ENCODE measurements at regions not wholly inside any gene's neighbourhood (a gene's known extent, or its start where the extent isn't known, plus 50 kb on each side); places are given as distances from the start of the nearest gene placed in this dataset.
"Not testable (repeated sequence)": the region's sequence is repeated elsewhere in the genome, so short reads cannot be mapped to it uniquely, and the experiment has no call there.

GRCh38 chr2:16952805-16953204 is 287.2 kb upstream of the CYRIA start:
- no peak for DNase-seq

- DNase-seq = no peak
Observed at GRCh38 chr2:16952368-16952767, 286.7 kb upstream of the CYRIA start.

GRCh38 chr2:16950436-16950835 is 284.8 kb upstream of the CYRIA start:
- no peak for DNase-seq

- no peak for DNase-seq
Observed at GRCh38 chr2:16948710-16949109, 283.1 kb upstream of the CYRIA start.

- DNase-seq = no peak
Observed at GRCh38 chr2:16948053-16948452, 282.4 kb upstream of the CYRIA start.

- DNase-seq = peak in 1 of 14 donors; percentile 90
Observed at GRCh38 chr2:16943279-16943958, 277.8 kb upstream of the CYRIA start.

GRCh38 chr2:16940214-16940613 is 274.6 kb upstream of the CYRIA start:
- DNase-seq = no peak

- DNase-seq = no peak
Observed at GRCh38 chr2:16939771-16940170, 274.1 kb upstream of the CYRIA start.

- no peak for DNase-seq
Observed at GRCh38 chr2:16933355-16933754, 267.7 kb upstream of the CYRIA start.

GRCh38 chr2:16932826-16933225 is 267.2 kb upstream of the CYRIA start:
- no peak for DNase-seq

- no peak for DNase-seq
Observed at GRCh38 chr2:16931441-16931840, 265.8 kb upstream of the CYRIA start.

GRCh38 chr2:16927398-16927797 is 261.8 kb upstream of the CYRIA start:
- DNase-seq = no peak

- DNase-seq = no peak
Observed at GRCh38 chr2:16925145-16925544, 259.5 kb upstream of the CYRIA start.

GRCh38 chr2:16915341-16915755 is 249.7 kb upstream of the CYRIA start:
- not testable (repeated sequence) for DNase-seq

- no peak for DNase-seq
Observed at GRCh38 chr2:16911746-16912145, 246.1 kb upstream of the CYRIA start.

- no peak for DNase-seq
Observed at GRCh38 chr2:16908656-16909055, 243.0 kb upstream of the CYRIA start.

GRCh38 chr2:16907645-16908282 is 242.1 kb upstream of the CYRIA start:
- DNase-seq = no peak

- DNase-seq = not testable (repeated sequence)
Observed at GRCh38 chr2:16905325-16905724, 239.7 kb upstream of the CYRIA start.

- no peak for DNase-seq
Observed at GRCh38 chr2:16900405-16901025, 234.9 kb upstream of the CYRIA start.

GRCh38 chr2:16899958-16900357 is 234.3 kb upstream of the CYRIA start:
- DNase-seq = no peak

GRCh38 chr2:16890081-16890480 is 224.4 kb upstream of the CYRIA start:
- DNase-seq = no peak

GRCh38 chr2:16885027-16885426 is 219.4 kb upstream of the CYRIA start:
- DNase-seq = no peak

GRCh38 chr2:16882706-16883105 is 217.1 kb upstream of the CYRIA start:
- no peak for DNase-seq

- no peak for DNase-seq
Observed at GRCh38 chr2:16881122-16881521, 215.5 kb upstream of the CYRIA start.

Data from C1 segment of cervical spinal cord (tissue), 14 donors.